Uterus (tissue), 2 donors: ENCODE measurements at regions not wholly inside any gene's neighbourhood (a gene's known extent, or its start where the extent isn't known, plus 50 kb on each side); places are given as distances from the start of the nearest gene placed in this dataset.

Experiments used
- CTCF ChIP-seq, 4 experiments: fragments of 200-600 bp in 2 of 4; fragments of 450-650 bp in 2 of 4; sonication (generic) in 2 of 4; IDR thresholded peaks; one replicate each; pipeline ENCODE4 v1.5.1; 2016 to 2019; ENCODE audit warnings: antibody characterized with exemption in 4 of 4, mild to moderate bottlenecking in 2 of 4, moderate library complexity in 1 of 4
- POLR2A ChIP-seq, 2 donors: fragments of 450-650 bp; IDR thresholded peaks; one replicate each; pipeline ENCODE4 v1.6.1; 2016; ENCODE audit warnings: antibody characterized with exemption in 2 of 2, mild to moderate bottlenecking in 1 of 2, moderate library complexity in 1 of 2

- TF ChIP-seq CTCF (IDR thresholded peaks at IDR 0.05) (no peak), POLR2A (IDR thresholded peaks at IDR 0.05) (no peak)
These were observed 448.7 kb downstream of the CMPK2 start for GRCh38 chr2:6417050-6417449.
